Osteoblast (primary cell): ENCODE measurements at regions not wholly inside any gene's neighbourhood (a gene's known extent, or its start where the extent isn't known, plus 50 kb on each side); places are given as distances from the start of the nearest gene placed in this dataset.

Experiments
- DNase-seq: peaks from one replicate; pipeline ENCODE4 v3.0.0; 2011; ENCODE audit warnings: low spot score, mixed read lengths; ENCODE audit not compliant: insufficient read length; ENCODE audit errors: missing footprints
- H2AFZ ChIP-seq: 2 replicates; pipeline ENCODE4 v1.6.0; 2011; ENCODE audit warnings: mild to moderate bottlenecking, low read length
- H3K27ac ChIP-seq: 2 replicates; pipeline ENCODE4 v1.5.1; 2011; ENCODE audit warnings: mild to moderate bottlenecking, low read depth, low read length, moderate library complexity
- H3K27me3 ChIP-seq: 2 replicates; pipeline ENCODE4 v1.6.0; 2012; ENCODE audit warnings: mild to moderate bottlenecking, control low read depth, inconsistent platforms, low read length, moderate library complexity; ENCODE audit not compliant: insufficient read depth
- H3K36me3 ChIP-seq: 2 replicates; pipeline ENCODE4 v1.5.1; 2011; ENCODE audit warnings: mild to moderate bottlenecking, low read length, control low read depth, moderate library complexity; ENCODE audit not compliant: insufficient read depth
- H3K4me1 ChIP-seq: 2 replicates; pipeline ENCODE4 v1.5.1; 2011; ENCODE audit warnings: mild to moderate bottlenecking, low read length, control low read depth, moderate library complexity; ENCODE audit not compliant: insufficient read depth
- H3K4me2 ChIP-seq: 2 replicates; pipeline ENCODE4 v1.6.0; 2011; ENCODE audit warnings: mild to moderate bottlenecking, low read length; ENCODE audit not compliant: insufficient read depth
- H3K4me3 ChIP-seq: fragments of 200-600 bp; sonication (generic); 3 replicates; pipeline ENCODE4 v1.5.1; 2012; ENCODE audit warnings: mild to moderate bottlenecking, low read length, inconsistent platforms; ENCODE audit not compliant: insufficient read depth
- H3K79me2 ChIP-seq: 2 replicates; pipeline ENCODE4 v1.6.0; 2012; ENCODE audit warnings: mild to moderate bottlenecking, low read length, control low read depth, inconsistent platforms; ENCODE audit not compliant: insufficient read depth
- H3K9me3 ChIP-seq: 2 replicates; pipeline ENCODE4 v1.5.1; 2011; ENCODE audit warnings: low read depth, low read length, control low read depth
- H4K20me1 ChIP-seq: 2 replicates; pipeline ENCODE4 v1.6.0; 2012; ENCODE audit warnings: mild to moderate bottlenecking, low read length, control low read depth; ENCODE audit not compliant: insufficient read depth
- CTCF ChIP-seq: IDR thresholded peaks from 2 replicates; pipeline ENCODE4 v1.5.1; 2011; ENCODE audit warnings: mild to moderate bottlenecking, low read depth, low read length, moderate library complexity; ENCODE audit errors: extremely low read depth

GRCh38 chr10:110414548-110415309, 83.0 kb upstream of the DUSP5 start:
- DNase-seq: no peak
- peak overlapping the region; percentile 1 for H3K27ac ChIP-seq
- no peak overlapping the region for H3K4me3 ChIP-seq
- H3K36me3 ChIP-seq: no peaks in the 10 kb centered on the region
- H2AFZ ChIP-seq: no peak overlapping the region
- no peaks in the 10 kb centered on the region for H4K20me1 ChIP-seq
- no peaks in the 10 kb centered on the region for H3K27me3 ChIP-seq
- H3K9me3 ChIP-seq: no peaks in the 10 kb centered on the region
- no peak for TF ChIP-seq CTCF
- peaks cover 40% of the 10 kb centered on the region for H3K4me1 ChIP-seq
- H3K79me2 ChIP-seq: no peaks in the 10 kb centered on the region
- H3K4me2 ChIP-seq: no peak overlapping the region

- H4K20me1 ChIP-seq: no peaks in the 10 kb centered on the region
- no peaks in the 10 kb centered on the region for H3K79me2 ChIP-seq
- H3K27me3 ChIP-seq: no peaks in the 10 kb centered on the region
- no peak overlapping the region for H3K4me2 ChIP-seq
- no peak overlapping the region for H2AFZ ChIP-seq
- no peak overlapping the region for H3K27ac ChIP-seq
- no peaks in the 10 kb centered on the region for H3K36me3 ChIP-seq
- peaks cover 34% of the 10 kb centered on the region for H3K4me1 ChIP-seq
- no peak overlapping the region for H3K4me3 ChIP-seq
- no peak for DNase-seq
- H3K9me3 ChIP-seq: no peaks in the 10 kb centered on the region
- no peak for TF ChIP-seq CTCF
Observed at GRCh38 chr10:110415809-110416208, 81.9 kb upstream of the DUSP5 start.

GRCh38 chr10:110416776-110417711, 80.7 kb upstream of the DUSP5 start:
- DNase-seq: no peak
- Histone ChIP-seq H3K27ac (no peak overlapping the region), H3K4me3 (no peak overlapping the region), H3K27me3 (no peaks in the 10 kb centered on the region), H3K9me3 (no peaks in the 10 kb centered on the region), H3K4me1 (peaks cover 25% of the 10 kb centered on the region), H3K4me2 (no peak overlapping the region), H2AFZ (no peak overlapping the region), H3K36me3 (no peaks in the 10 kb centered on the region), H3K79me2 (no peaks in the 10 kb centered on the region), H4K20me1 (no peaks in the 10 kb centered on the region)
- TF ChIP-seq CTCF: no peak

GRCh38 chr10:110418218-110418617, 79.5 kb upstream of the DUSP5 start:
- Histone ChIP-seq H3K27ac (no peak overlapping the region), H3K4me2 (no peak overlapping the region), H3K4me1 (peaks cover 20% of the 10 kb centered on the region), H4K20me1 (no peaks in the 10 kb centered on the region), H3K79me2 (no peaks in the 10 kb centered on the region), H3K4me3 (no peak overlapping the region), H3K27me3 (no peaks in the 10 kb centered on the region), H2AFZ (no peak overlapping the region), H3K9me3 (no peaks in the 10 kb centered on the region), H3K36me3 (no peaks in the 10 kb centered on the region)
- no peak for TF ChIP-seq CTCF
- no peak for DNase-seq
